Trophoblast cell (in vitro differentiated cells and primary cell): ENCODE measurements at regions not wholly inside any gene's neighbourhood (a gene's known extent, or its start where the extent isn't known, plus 50 kb on each side); places are given as distances from the start of the nearest gene placed in this dataset.

Source experiments
- DNase-seq, 2 donors: peaks; one replicate each; pipeline ENCODE4 v3.0.0-alpha.2; 2016
- H2AFZ ChIP-seq: 2 replicates; pipeline ENCODE4 v1.6.1; 2013; ENCODE audit warnings: low read length, moderate library complexity, mild to moderate bottlenecking; ENCODE audit not compliant: insufficient read depth, poor library complexity
- H2AK5ac ChIP-seq: 2 replicates; pipeline ENCODE4 v1.6.1; 2013; ENCODE audit warnings: mild to moderate bottlenecking, low read length
- H2BK120ac ChIP-seq: 2 replicates; pipeline ENCODE4 v1.6.1; 2013; ENCODE audit warnings: low read length, mild to moderate bottlenecking, moderate library complexity; ENCODE audit not compliant: insufficient read depth, poor library complexity
- H2BK12ac ChIP-seq: 2 replicates; pipeline ENCODE4 v1.6.1; 2013; ENCODE audit warnings: mild to moderate bottlenecking, low read length, moderate library complexity
- H2BK5ac ChIP-seq: 2 replicates; pipeline ENCODE4 v1.6.1; 2013; ENCODE audit warnings: low read length, low read depth, moderate library complexity, mild to moderate bottlenecking; ENCODE audit not compliant: poor library complexity
- H3K14ac ChIP-seq: 2 replicates; pipeline ENCODE4 v1.6.1; 2013; ENCODE audit warnings: mild to moderate bottlenecking, low read length
- H3K18ac ChIP-seq: 2 replicates; pipeline ENCODE4 v1.6.1; 2013; ENCODE audit warnings: mild to moderate bottlenecking, low read length
- H3K23ac ChIP-seq: 2 replicates; pipeline ENCODE4 v1.6.1; 2013; ENCODE audit warnings: low read length
- H3K27ac ChIP-seq: 2 replicates; pipeline ENCODE4 v1.5.1; 2013; ENCODE audit warnings: low read depth, mild to moderate bottlenecking, inconsistent platforms, low read length, moderate library complexity
- H3K27me3 ChIP-seq: 2 replicates; pipeline ENCODE4 v1.6.1; 2013; ENCODE audit warnings: inconsistent platforms, mild to moderate bottlenecking, low read length, moderate library complexity; ENCODE audit not compliant: insufficient read depth
- H3K36me3 ChIP-seq, 2 experiments: 1 replicate in 1 of 2; 2 replicates in 1 of 2; pipeline ENCODE4 v1.6.1; 2013; ENCODE audit warnings: low read length in 2 of 2, mild to moderate bottlenecking in 2 of 2, moderate library complexity in 1 of 2; ENCODE audit not compliant: insufficient read depth in 2 of 2, control insufficient read depth in 1 of 2
- H3K4ac ChIP-seq: 2 replicates; pipeline ENCODE4 v1.6.1; 2013; ENCODE audit warnings: low read depth, mild to moderate bottlenecking, low read length, moderate library complexity
- H3K4me1 ChIP-seq, 2 experiments: 1 replicate in 1 of 2; 2 replicates in 1 of 2; pipeline ENCODE4 v1.6.1; 2013; ENCODE audit warnings: low read length in 2 of 2, mild to moderate bottlenecking in 2 of 2, moderate library complexity in 1 of 2; ENCODE audit not compliant: insufficient read depth in 2 of 2, control insufficient read depth in 1 of 2
- H3K4me2 ChIP-seq: 2 replicates; pipeline ENCODE4 v1.6.1; 2013; ENCODE audit warnings: inconsistent platforms, mild to moderate bottlenecking, low read length, moderate library complexity
- H3K4me3 ChIP-seq: 2 replicates; pipeline ENCODE4 v1.5.1; 2013; ENCODE audit warnings: mild to moderate bottlenecking, low read depth, low read length, inconsistent platforms
- H3K79me1 ChIP-seq: one replicate; pipeline ENCODE4 v1.6.1; 2013; ENCODE audit warnings: low read length
- H3K79me2 ChIP-seq: 2 replicates; pipeline ENCODE4 v1.6.1; 2013; ENCODE audit warnings: low read length, mild to moderate bottlenecking; ENCODE audit not compliant: control insufficient read depth, insufficient read depth, poor library complexity
- H3K9ac ChIP-seq: 2 replicates; pipeline ENCODE4 v1.6.1; 2013; ENCODE audit warnings: mild to moderate bottlenecking, low read length
- H3K9me3 ChIP-seq: 2 replicates; pipeline ENCODE4 v1.6.1; 2013; ENCODE audit warnings: low read depth, mild to moderate bottlenecking, control low read depth, inconsistent platforms, low read length; ENCODE audit not compliant: insufficient read depth
- H4K12ac ChIP-seq: 2 replicates; pipeline ENCODE4 v1.6.1; 2013; ENCODE audit warnings: low read depth, mild to moderate bottlenecking, low read length, moderate library complexity
- H4K8ac ChIP-seq: 2 replicates; pipeline ENCODE4 v1.6.1; 2013; ENCODE audit warnings: low read depth, mild to moderate bottlenecking, low read length, moderate library complexity
- H4K91ac ChIP-seq: one replicate; pipeline ENCODE4 v1.6.1; 2013; ENCODE audit warnings: low read depth, mild to moderate bottlenecking, low read length, moderate library complexity
- WGBS: extraction: QIAGEN DNeasy Blood & Tissue Kit; methylation state at CpG from one replicate; pipeline ENCODE4 v1.1.7; 2013; ENCODE audit warnings: missing lambda C conversion rate; ENCODE audit not compliant: insufficient read length, insufficient coverage; ENCODE audit errors: extremely low coverage; 5-methylcytosine and 5-hydroxymethylcytosine counted together

- Histone ChIP-seq H2AFZ (no peak overlapping the region), H3K36me3 (no peaks in the 10 kb centered on the region), H3K9me3 (peaks cover 4% of the 10 kb centered on the region), H3K4me3 (no peak overlapping the region), H3K4me2 (no peak overlapping the region), H2BK120ac (no peak overlapping the region), H3K27me3 (no peaks in the 10 kb centered on the region), H3K4ac (no peak overlapping the region), H3K23ac (no peak overlapping the region), H2AK5ac (no peak overlapping the region), H3K4me1 (no peaks in the 10 kb centered on the region), H2BK5ac (no peak overlapping the region), H3K9ac (no peak overlapping the region), H4K8ac (no peak overlapping the region), H3K79me2 (no peaks in the 10 kb centered on the region), H3K14ac (no peak overlapping the region), H4K12ac (no peak overlapping the region), H3K27ac (no peak overlapping the region), H3K18ac (no peak overlapping the region), H2BK12ac (no peak overlapping the region), H3K79me1 (no peaks in the 10 kb centered on the region), H4K91ac (no peak overlapping the region)
- DNase-seq = no peak
- no CpG with 5 or more reads among the region's 17 CpGs for WGBS
Measured at GRCh38 chr18:78158943-78159342, 820.7 kb upstream of the SALL3 start.

GRCh38 chr18:78159397-78159796 is 820.2 kb upstream of the SALL3 start:
- Histone ChIP-seq H3K9ac (no peak overlapping the region), H3K27me3 (no peaks in the 10 kb centered on the region), H3K18ac (no peak overlapping the region), H3K4ac (no peak overlapping the region), H2BK12ac (no peak overlapping the region), H3K79me1 (no peaks in the 10 kb centered on the region), H4K8ac (no peak overlapping the region), H2AK5ac (no peak overlapping the region), H3K27ac (no peak overlapping the region), H2AFZ (no peak overlapping the region), H4K91ac (no peak overlapping the region), H2BK120ac (no peak overlapping the region), H3K36me3 (no peaks in the 10 kb centered on the region), H3K79me2 (no peaks in the 10 kb centered on the region), H3K14ac (no peak overlapping the region), H3K23ac (no peak overlapping the region), H3K4me3 (no peak overlapping the region), H3K4me2 (no peak overlapping the region), H3K9me3 (peaks cover 3% of the 10 kb centered on the region), H4K12ac (no peak overlapping the region), H2BK5ac (no peak overlapping the region), H3K4me1 (no peaks in the 10 kb centered on the region)
- DNase-seq = no peak
- WGBS = no CpG with 5 or more reads among the region's 8 CpGs

- Histone ChIP-seq H3K18ac (no peak overlapping the region), H3K14ac (no peak overlapping the region), H3K36me3 (no peaks in the 10 kb centered on the region), H3K27ac (no peak overlapping the region), H3K79me1 (no peaks in the 10 kb centered on the region), H4K8ac (no peak overlapping the region), H2BK5ac (no peak overlapping the region), H2AK5ac (no peak overlapping the region), H3K4me2 (no peak overlapping the region), H3K4me1 (no peaks in the 10 kb centered on the region), H3K4ac (no peak overlapping the region), H4K12ac (no peak overlapping the region), H2BK120ac (no peak overlapping the region), H4K91ac (no peak overlapping the region), H3K9ac (no peak overlapping the region), H3K4me3 (no peak overlapping the region), H3K23ac (no peak overlapping the region), H3K9me3 (peaks cover 1% of the 10 kb centered on the region), H3K27me3 (no peaks in the 10 kb centered on the region), H2BK12ac (no peak overlapping the region), H3K79me2 (no peaks in the 10 kb centered on the region), H2AFZ (no peak overlapping the region)
- WGBS = no CpG with 5 or more reads among the region's 11 CpGs
- DNase-seq = no peak
Measured at GRCh38 chr18:78160961-78161656, 818.5 kb upstream of the SALL3 start.

GRCh38 chr18:78165525-78165924 is 814.1 kb upstream of the SALL3 start:
- H3K9me3 ChIP-seq = no peaks in the 10 kb centered on the region
- no peak overlapping the region for H3K4me3 ChIP-seq
- no CpG with 5 or more reads among the region's 7 CpGs for WGBS
- H3K36me3 ChIP-seq = no peaks in the 10 kb centered on the region
- no peaks in the 10 kb centered on the region for H3K79me2 ChIP-seq
- H2AFZ ChIP-seq = no peak overlapping the region
- no peak overlapping the region for H3K4me2 ChIP-seq
- no peak overlapping the region for H2BK120ac ChIP-seq
- H2AK5ac ChIP-seq = no peak overlapping the region
- no peak overlapping the region for H2BK5ac ChIP-seq
- no peak overlapping the region for H3K4ac ChIP-seq
- no peak overlapping the region for H3K23ac ChIP-seq
- H3K18ac ChIP-seq = no peak overlapping the region
- H2BK12ac ChIP-seq = no peak overlapping the region
- DNase-seq = no peak
- no peaks in the 10 kb centered on the region for H3K4me1 ChIP-seq
- H4K91ac ChIP-seq = no peak overlapping the region
- H4K8ac ChIP-seq = no peak overlapping the region
- no peaks in the 10 kb centered on the region for H3K79me1 ChIP-seq
- no peaks in the 10 kb centered on the region for H3K27me3 ChIP-seq
- H3K14ac ChIP-seq = no peak overlapping the region
- no peak overlapping the region for H3K27ac ChIP-seq
- H4K12ac ChIP-seq = no peak overlapping the region
- no peak overlapping the region for H3K9ac ChIP-seq
